Panc1 (cell line): ENCODE measurements at regions not wholly inside any gene's neighbourhood (a gene's known extent, or its start where the extent isn't known, plus 50 kb on each side); places are given as distances from the start of the nearest gene placed in this dataset.
"Not testable (repeated sequence)": the region's sequence is repeated elsewhere in the genome, so short reads cannot be mapped to it uniquely, and the experiment has no call there.

Experiments
- ATAC-seq: fragments of 200-7000 bp; cut with Tn5 transposase; 2 replicates; pipeline ENCODE4 v1.9.1; 2020; ENCODE audit warnings: mild to moderate bottlenecking, moderate library complexity
- BruUV-seq: library from RNA; stranded (reverse); fragments of 400-500 nt; replicated peaks from 2 replicates; lab custom pipeline; 2021; lab: Mats Ljungman, UMichigan
- CTCF ChIA-PET: fragments of 300-600 bp; sonication (Branson Sonifier 250); formaldehyde crosslinking; loops from one replicate; lab custom pipeline; 2022; ENCODE audit warnings: antibody characterized with exemption; lab: Charles Lee
- POLR2A ChIA-PET: fragments of 300-600 bp; sonication (Branson Sonifier 250); formaldehyde crosslinking; loops from one replicate; lab custom pipeline; 2022; ENCODE audit warnings: antibody characterized with exemption; lab: Charles Lee
- DNase-seq: peaks from one replicate; pipeline ENCODE4 v3.0.0-alpha.2; 2010; ENCODE audit warnings: low read depth, low spot score
- H3K27ac ChIP-seq: 2 replicates; pipeline ENCODE4 v1.5.1; 2011; ENCODE audit warnings: mild to moderate bottlenecking, low read length, inconsistent platforms
- H3K27me3 ChIP-seq: fragments of 200-500 bp; sonication (Bioruptor generic); 2 replicates; pipeline ENCODE4 v1.6.0; 2014; ENCODE audit warnings: low read length, inconsistent platforms; ENCODE audit not compliant: control insufficient read depth, insufficient read depth
- H3K36me3 ChIP-seq: fragments of 200-500 bp; sonication (Bioruptor generic); 2 replicates; pipeline ENCODE4 v1.5.1; 2014; ENCODE audit warnings: inconsistent platforms, mild to moderate bottlenecking, low read length, moderate library complexity; ENCODE audit not compliant: control insufficient read depth, insufficient read depth
- H3K4me1 ChIP-seq: 2 replicates; pipeline ENCODE4 v1.5.1; 2011; ENCODE audit warnings: inconsistent platforms, mild to moderate bottlenecking, low read length, moderate library complexity; ENCODE audit not compliant: control insufficient read depth, insufficient read depth
- H3K4me3 ChIP-seq, 2 experiments: 2 replicates each; pipeline ENCODE4 v1.5.1; 2011 to 2012; ENCODE audit warnings: low read depth in 2 of 2, low read length in 2 of 2, mild to moderate bottlenecking in 2 of 2, inconsistent platforms in 1 of 2, moderate library complexity in 1 of 2
- H3K9me3 ChIP-seq: fragments of 200-500 bp; sonication (Bioruptor generic); 2 replicates; pipeline ENCODE4 v1.5.1; 2014; ENCODE audit warnings: low read depth, mild to moderate bottlenecking, inconsistent platforms, low read length, moderate library complexity; ENCODE audit not compliant: control insufficient read depth, insufficient read depth
- POLR2AphosphoS5 ChIP-seq: IDR thresholded peaks from 2 replicates; pipeline ENCODE4 v1.6.1; 2012; ENCODE audit warnings: mild to moderate bottlenecking, low read depth, low read length, moderate library complexity
- SIN3A ChIP-seq: IDR thresholded peaks from 2 replicates; pipeline ENCODE4 v1.6.1; 2012; ENCODE audit warnings: low read depth, mild to moderate bottlenecking, low read length, moderate library complexity, borderline replicate concordance; ENCODE audit not compliant: insufficient read depth
- TCF7L2 ChIP-seq: IDR thresholded peaks from 2 replicates; pipeline ENCODE4 v1.6.1; 2011; ENCODE audit warnings: mild to moderate bottlenecking, low read depth, low read length, inconsistent platforms
- in situ Hi-C: cut with HindIII; loops from 2 replicates; pipeline ENCODE4 v1.10.0; 2016; ENCODE audit warnings: low sequenced_read_pairs, low pct_unique_long_range_greater_than_20kb
- intact Hi-C: fragments of 100-400 bp; cut with micrococcal nuclease; formaldehyde crosslinking; loops from one replicate; pipeline ENCODE4 v1.10.0; 2022; ENCODE audit not compliant: unreplicated experiment
- TF ChIP-seq, protein P1 (sequence below): fragments of 450-650 bp; IDR thresholded peaks from 2 replicates; pipeline ENCODE4 v1.5.1; 2017; ENCODE audit warnings: mild to moderate bottlenecking
- TF ChIP-seq, protein P2 (sequence below), 2 experiments: IDR thresholded peaks; 2 replicates each; pipeline ENCODE4 v1.6.1; 2011 to 2012; ENCODE audit warnings: low read depth in 2 of 2, control low read depth in 1 of 2, low read length in 1 of 2, mild to moderate bottlenecking in 1 of 2, moderate library complexity in 1 of 2; ENCODE audit not compliant: insufficient read depth in 1 of 2

DNA sequence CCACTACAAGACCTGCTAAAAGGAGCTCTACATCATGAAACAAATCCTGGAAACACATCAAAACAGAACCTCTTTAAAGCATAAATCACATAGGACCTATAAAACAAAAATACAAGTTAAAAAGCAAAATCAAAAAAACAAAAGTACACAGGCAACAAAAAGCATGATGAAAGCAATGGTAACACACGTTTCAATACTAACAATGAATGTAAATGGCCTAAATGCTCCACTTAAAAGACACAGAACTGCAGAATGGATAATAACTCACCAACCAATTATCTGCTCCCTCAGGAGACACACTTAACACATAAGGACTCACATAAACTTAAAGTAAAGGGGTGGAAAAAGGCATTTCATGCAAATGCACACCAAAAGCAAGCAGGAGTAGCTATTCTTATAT, 66.1 kb upstream of the SSTR4 start:
- in situ Hi-C loops, intact Hi-C loops, BruUV-seq, H3K4me3 ChIP-seq, H3K4me1 ChIP-seq, H3K36me3 ChIP-seq, POLR2A ChIA-PET, H3K27ac ChIP-seq, ATAC-seq, DNase-seq, H3K27me3 ChIP-seq, H3K9me3 ChIP-seq, CTCF ChIA-PET: not testable (repeated sequence)

DNA sequence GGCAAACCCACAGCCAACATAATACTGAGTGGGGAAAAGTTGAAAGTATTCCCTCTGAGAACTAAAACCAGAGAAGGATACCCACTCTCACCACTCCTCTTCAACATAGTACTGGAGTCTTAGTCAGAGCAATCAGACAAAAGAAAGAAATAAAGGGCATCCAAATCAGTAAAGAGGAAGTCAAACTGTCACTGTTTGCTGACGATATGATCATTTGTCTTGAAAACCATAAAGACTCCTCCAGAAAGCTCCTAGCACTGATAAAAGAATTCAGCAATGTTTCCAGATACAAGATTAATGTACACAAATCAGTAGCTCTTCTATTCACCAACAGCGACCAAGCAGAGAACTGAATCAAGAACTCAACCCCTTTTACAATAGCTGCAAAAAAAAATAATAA, 64.0 kb upstream of the SSTR4 start:
- H3K27me3 ChIP-seq, DNase-seq, H3K27ac ChIP-seq, H3K9me3 ChIP-seq, BruUV-seq, H3K36me3 ChIP-seq, in situ Hi-C loops, ATAC-seq, intact Hi-C loops, H3K4me1 ChIP-seq, POLR2A ChIA-PET, H3K4me3 ChIP-seq: not testable (repeated sequence)
- CTCF ChIA-PET = interaction anchor here (0.7 kb wide), 1 partner anchor 1392 kb away, joined by 3 read pairs; no protein-coding TSS in a partner anchor

DNA sequence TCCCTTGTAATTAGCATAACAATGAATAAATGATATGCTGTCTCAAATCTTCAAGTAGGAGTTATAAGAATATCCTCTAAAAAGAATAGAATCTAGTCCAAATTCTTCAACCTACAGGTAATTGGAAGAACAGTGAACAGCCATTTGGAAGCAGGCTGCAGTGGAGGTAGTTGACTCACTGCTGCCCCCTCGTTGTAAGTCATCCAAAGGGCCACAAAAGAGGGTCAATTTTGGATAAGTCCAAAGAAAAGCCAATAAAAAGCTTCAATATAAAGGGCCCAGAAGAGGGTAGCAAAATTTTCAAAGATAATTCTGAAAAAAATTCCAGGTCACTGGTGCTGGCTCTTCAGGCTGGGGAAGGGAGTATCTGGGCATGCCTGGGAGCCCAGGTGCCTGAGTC, 60.8 kb upstream of the SSTR4 start:
- intact Hi-C loops = no loop called here

DNA sequence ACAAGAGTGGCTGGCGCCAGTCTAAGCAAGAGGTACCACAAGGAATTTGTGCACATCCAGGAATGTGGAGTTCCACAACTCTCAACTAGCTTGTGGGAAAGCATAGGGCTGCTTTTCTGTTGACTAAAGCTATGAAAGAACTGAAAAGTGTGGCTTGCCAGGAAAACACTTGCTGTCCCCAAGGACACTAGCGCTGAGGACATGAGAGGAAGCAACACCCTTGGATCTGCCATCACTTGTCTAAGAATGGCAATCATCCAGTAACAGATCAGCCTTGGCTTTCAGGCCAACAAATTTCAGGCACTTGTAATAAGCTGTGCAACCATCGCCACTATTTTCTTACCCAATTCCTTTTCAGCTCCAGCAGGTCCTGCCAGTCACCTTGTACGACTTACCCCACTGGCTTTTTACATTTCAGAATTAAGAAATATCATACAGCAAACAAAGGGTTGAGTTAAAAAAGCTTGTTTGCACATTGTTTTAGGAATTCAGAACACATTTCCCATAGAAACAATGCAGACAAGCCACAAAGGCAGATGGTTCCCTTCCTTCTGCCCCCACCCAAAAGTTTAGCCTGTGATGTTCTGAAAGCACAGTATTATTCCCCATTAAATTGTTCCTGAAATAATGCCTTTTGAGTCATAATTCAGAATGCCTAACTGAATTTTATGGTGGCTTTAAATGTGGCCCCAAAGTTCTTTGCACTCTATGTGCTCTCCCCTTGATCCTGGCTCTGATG, 57.9 kb upstream of the SSTR4 start:
- CTCF ChIA-PET = no interaction called here
- H3K27me3 ChIP-seq = no peaks in the 10 kb centered on the region
- no peak for ATAC-seq

More for the DNA sequence above, 60.8 kb upstream of the SSTR4 start:
- TF ChIP-seq SIN3A = no peak
- TF ChIP-seq, protein P1, sequence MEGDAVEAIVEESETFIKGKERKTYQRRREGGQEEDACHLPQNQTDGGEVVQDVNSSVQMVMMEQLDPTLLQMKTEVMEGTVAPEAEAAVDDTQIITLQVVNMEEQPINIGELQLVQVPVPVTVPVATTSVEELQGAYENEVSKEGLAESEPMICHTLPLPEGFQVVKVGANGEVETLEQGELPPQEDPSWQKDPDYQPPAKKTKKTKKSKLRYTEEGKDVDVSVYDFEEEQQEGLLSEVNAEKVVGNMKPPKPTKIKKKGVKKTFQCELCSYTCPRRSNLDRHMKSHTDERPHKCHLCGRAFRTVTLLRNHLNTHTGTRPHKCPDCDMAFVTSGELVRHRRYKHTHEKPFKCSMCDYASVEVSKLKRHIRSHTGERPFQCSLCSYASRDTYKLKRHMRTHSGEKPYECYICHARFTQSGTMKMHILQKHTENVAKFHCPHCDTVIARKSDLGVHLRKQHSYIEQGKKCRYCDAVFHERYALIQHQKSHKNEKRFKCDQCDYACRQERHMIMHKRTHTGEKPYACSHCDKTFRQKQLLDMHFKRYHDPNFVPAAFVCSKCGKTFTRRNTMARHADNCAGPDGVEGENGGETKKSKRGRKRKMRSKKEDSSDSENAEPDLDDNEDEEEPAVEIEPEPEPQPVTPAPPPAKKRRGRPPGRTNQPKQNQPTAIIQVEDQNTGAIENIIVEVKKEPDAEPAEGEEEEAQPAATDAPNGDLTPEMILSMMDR = peak; percentile 33
- Histone ChIP-seq H3K4me1 (no peaks in the 10 kb centered on the region), H3K9me3 (no peaks in the 10 kb centered on the region), H3K27me3 (no peaks in the 10 kb centered on the region), H3K4me3 (no peak overlapping the region), H3K27ac (no peak overlapping the region), H3K36me3 (no peaks in the 10 kb centered on the region)
- CTCF ChIA-PET = interaction anchor here (0.6 kb wide), 1 partner anchor 80 kb away, joined by 4 read pairs; no protein-coding TSS in a partner anchor
- ATAC-seq = no peak
- BruUV-seq = no TSS peak
- DNase-seq = no peak
- in situ Hi-C loops = no loop called here
- POLR2A ChIA-PET = no interaction called here

More for the DNA sequence above, 57.9 kb upstream of the SSTR4 start:
- BruUV-seq = no TSS peak
- Histone ChIP-seq H3K27ac (no peak overlapping the region), H3K36me3 (no peaks in the 10 kb centered on the region), H3K4me3 (no peak overlapping the region), H3K4me1 (no peaks in the 10 kb centered on the region), H3K9me3 (no peaks in the 10 kb centered on the region)
- TF ChIP-seq, protein P2, sequence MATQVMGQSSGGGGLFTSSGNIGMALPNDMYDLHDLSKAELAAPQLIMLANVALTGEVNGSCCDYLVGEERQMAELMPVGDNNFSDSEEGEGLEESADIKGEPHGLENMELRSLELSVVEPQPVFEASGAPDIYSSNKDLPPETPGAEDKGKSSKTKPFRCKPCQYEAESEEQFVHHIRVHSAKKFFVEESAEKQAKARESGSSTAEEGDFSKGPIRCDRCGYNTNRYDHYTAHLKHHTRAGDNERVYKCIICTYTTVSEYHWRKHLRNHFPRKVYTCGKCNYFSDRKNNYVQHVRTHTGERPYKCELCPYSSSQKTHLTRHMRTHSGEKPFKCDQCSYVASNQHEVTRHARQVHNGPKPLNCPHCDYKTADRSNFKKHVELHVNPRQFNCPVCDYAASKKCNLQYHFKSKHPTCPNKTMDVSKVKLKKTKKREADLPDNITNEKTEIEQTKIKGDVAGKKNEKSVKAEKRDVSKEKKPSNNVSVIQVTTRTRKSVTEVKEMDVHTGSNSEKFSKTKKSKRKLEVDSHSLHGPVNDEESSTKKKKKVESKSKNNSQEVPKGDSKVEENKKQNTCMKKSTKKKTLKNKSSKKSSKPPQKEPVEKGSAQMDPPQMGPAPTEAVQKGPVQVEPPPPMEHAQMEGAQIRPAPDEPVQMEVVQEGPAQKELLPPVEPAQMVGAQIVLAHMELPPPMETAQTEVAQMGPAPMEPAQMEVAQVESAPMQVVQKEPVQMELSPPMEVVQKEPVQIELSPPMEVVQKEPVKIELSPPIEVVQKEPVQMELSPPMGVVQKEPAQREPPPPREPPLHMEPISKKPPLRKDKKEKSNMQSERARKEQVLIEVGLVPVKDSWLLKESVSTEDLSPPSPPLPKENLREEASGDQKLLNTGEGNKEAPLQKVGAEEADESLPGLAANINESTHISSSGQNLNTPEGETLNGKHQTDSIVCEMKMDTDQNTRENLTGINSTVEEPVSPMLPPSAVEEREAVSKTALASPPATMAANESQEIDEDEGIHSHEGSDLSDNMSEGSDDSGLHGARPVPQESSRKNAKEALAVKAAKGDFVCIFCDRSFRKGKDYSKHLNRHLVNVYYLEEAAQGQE (IDR thresholded peaks at IDR 0.05; ENCODE audit: insufficient read depth in 1 of 2, low read depth in 2 of 2, low read length in 1 of 2) = no peak
- TF ChIP-seq TCF7L2 = no peak
- TF ChIP-seq POLR2AphosphoS5 = no peak
- TF ChIP-seq, protein P1 = no peak
- intact Hi-C loops = no loop called here
- DNase-seq = no peak
- POLR2A ChIA-PET = no interaction called here
- in situ Hi-C loops = no loop called here
